Neural cell (in vitro differentiated cells): ENCODE measurements at regions not wholly inside any gene's neighbourhood (a gene's known extent, or its start where the extent isn't known, plus 50 kb on each side); places are given as distances from the start of the nearest gene placed in this dataset.

ENCODE experiments used
- RAD21 ChIP-seq: fragments of 450-650 bp; conservative IDR thresholded peaks from 2 replicates; pipeline ENCODE4 v1.6.1; 2014; ENCODE audit warnings: antibody characterized with exemption, mild to moderate bottlenecking, moderate library complexity
- REST ChIP-seq: IDR thresholded peaks from 2 replicates; pipeline ENCODE4 v1.6.1; 2012; ENCODE audit warnings: borderline replicate concordance

GRCh38 chr14:70266157-70266556 lies 77.4 kb upstream of the SLC8A3 start:
- TF ChIP-seq RAD21 (no peak), REST (no peak)
